HAP-1 (cell line): ENCODE measurements at regions not wholly inside any gene's neighbourhood (a gene's known extent, or its start where the extent isn't known, plus 50 kb on each side); places are given as distances from the start of the nearest gene placed in this dataset.
A peak's percentile ranks its signal among the peaks of the same experiment; 100 is the strongest.

Experiments
- DNase-seq, 2 experiments: peaks; one replicate each; pipeline ENCODE4 v3.0.0-alpha.2; 2016 to 2020; ENCODE audit warnings: low spot score in 2 of 2
- H3K27me3 ChIP-seq: fragments of 250-450 bp; sonication (Bioruptor Pico); 2 replicates; pipeline ENCODE4 v1.5.1; 2020; ENCODE audit warnings: low read depth, mild to moderate bottlenecking, moderate library complexity
- H3K36me3 ChIP-seq: fragments of 250-450 bp; sonication (Bioruptor Pico); replicated peaks from 2 replicates; pipeline ENCODE4 v1.5.1; 2020; ENCODE audit warnings: mild to moderate bottlenecking
- H3K4me1 ChIP-seq: fragments of 250-450 bp; sonication (Bioruptor Pico); 2 replicates; pipeline ENCODE4 v1.5.1; 2020; ENCODE audit warnings: mild to moderate bottlenecking
- H3K4me3 ChIP-seq: fragments of 250-450 bp; sonication (Bioruptor Pico); 2 replicates; pipeline ENCODE4 v1.5.1; 2020; ENCODE audit warnings: mild to moderate bottlenecking, moderate library complexity
- H3K9me3 ChIP-seq: fragments of 250-450 bp; sonication (Bioruptor Pico); 2 replicates; pipeline ENCODE4 v1.5.1; 2020; ENCODE audit warnings: mild to moderate bottlenecking, moderate library complexity
- in situ Hi-C: fragments of 300-500 bp; cut with MboI; formaldehyde crosslinking; loops from 3 replicates; pipeline ENCODE4 v1.14.3; 2020; ENCODE audit warnings: low sequenced_read_pairs, inconsistent platforms, mixed read lengths

GRCh38 chr2:128402911-128403670 lies 84.4 kb upstream of the HS6ST1 start:
- Histone ChIP-seq H3K4me1 (peaks cover 23% of the 10 kb centered on the region), H3K27me3 (no peaks in the 10 kb centered on the region), H3K4me3 (no peak overlapping the region), H3K9me3 (no peaks in the 10 kb centered on the region), H3K36me3 (no peaks in the 10 kb centered on the region)
- no peak for DNase-seq
- in situ Hi-C loops, result no loop called here

- Histone ChIP-seq H3K36me3 (no peaks in the 10 kb centered on the region), H3K27me3 (no peaks in the 10 kb centered on the region), H3K4me3 (no peak overlapping the region), H3K4me1 (peaks cover 23% of the 10 kb centered on the region), H3K9me3 (no peaks in the 10 kb centered on the region)
- in situ Hi-C loops, result no loop called here
- no peak for DNase-seq
Observed at GRCh38 chr2:128403814-128404708, 85.4 kb upstream of the HS6ST1 start.

- Histone ChIP-seq H3K9me3 (no peaks in the 10 kb centered on the region), H3K36me3 (no peaks in the 10 kb centered on the region), H3K4me3 (no peak overlapping the region), H3K27me3 (no peaks in the 10 kb centered on the region), H3K4me1 (peaks cover 23% of the 10 kb centered on the region)
- DNase-seq, result no peak
- in situ Hi-C loops, result no loop called here
Observed at GRCh38 chr2:128404709-128405466, 86.2 kb upstream of the HS6ST1 start.

- no peak overlapping the region for H3K4me3 ChIP-seq
- DNase-seq, result no peak
- in situ Hi-C loops, result no loop called here
- no peaks in the 10 kb centered on the region for H3K36me3 ChIP-seq
- H3K27me3 ChIP-seq, result no peaks in the 10 kb centered on the region
- no peaks in the 10 kb centered on the region for H3K9me3 ChIP-seq
- H3K4me1 ChIP-seq, result peaks cover 23% of the 10 kb centered on the region
Observed at GRCh38 chr2:128405467-128405900, 86.8 kb upstream of the HS6ST1 start.

- Histone ChIP-seq H3K4me1 (peaks cover 23% of the 10 kb centered on the region), H3K27me3 (no peaks in the 10 kb centered on the region), H3K4me3 (no peak overlapping the region), H3K36me3 (no peaks in the 10 kb centered on the region), H3K9me3 (no peaks in the 10 kb centered on the region)
- DNase-seq, result peak in 1 of 2 experiments; percentile 42
- in situ Hi-C loops, result no loop called here
Observed at GRCh38 chr2:128405981-128406613, 87.4 kb upstream of the HS6ST1 start.

- H3K36me3 ChIP-seq, result no peaks in the 10 kb centered on the region
- peak; percentile 36 to 57 for DNase-seq
- H3K4me3 ChIP-seq, result no peak overlapping the region
- no peaks in the 10 kb centered on the region for H3K27me3 ChIP-seq
- no peaks in the 10 kb centered on the region for H3K9me3 ChIP-seq
- peaks cover 23% of the 10 kb centered on the region for H3K4me1 ChIP-seq
- in situ Hi-C loops, result no loop called here
Observed at GRCh38 chr2:128406736-128407554, 88.3 kb upstream of the HS6ST1 start.

GRCh38 chr2:128408349-128409305 lies 90.0 kb upstream of the HS6ST1 start:
- peaks cover 17% of the 10 kb centered on the region for H3K4me1 ChIP-seq
- H3K27me3 ChIP-seq, result no peaks in the 10 kb centered on the region
- in situ Hi-C loops, result no loop called here
- H3K9me3 ChIP-seq, result no peaks in the 10 kb centered on the region
- H3K36me3 ChIP-seq, result no peaks in the 10 kb centered on the region
- no peak overlapping the region for H3K4me3 ChIP-seq
- no peak for DNase-seq

GRCh38 chr2:128409326-128410034 lies 90.8 kb upstream of the HS6ST1 start:
- no peak for DNase-seq
- in situ Hi-C loops, result no loop called here
- no peak overlapping the region for H3K4me3 ChIP-seq
- peaks cover 15% of the 10 kb centered on the region for H3K4me1 ChIP-seq
- H3K9me3 ChIP-seq, result no peaks in the 10 kb centered on the region
- H3K27me3 ChIP-seq, result no peaks in the 10 kb centered on the region
- no peaks in the 10 kb centered on the region for H3K36me3 ChIP-seq

- no peaks in the 10 kb centered on the region for H3K9me3 ChIP-seq
- in situ Hi-C loops, result no loop called here
- H3K36me3 ChIP-seq, result no peaks in the 10 kb centered on the region
- peaks cover 15% of the 10 kb centered on the region for H3K4me1 ChIP-seq
- DNase-seq, result no peak
- no peaks in the 10 kb centered on the region for H3K27me3 ChIP-seq
- no peak overlapping the region for H3K4me3 ChIP-seq
Observed at GRCh38 chr2:128410035-128410757, 91.5 kb upstream of the HS6ST1 start.

- no peak for DNase-seq
- in situ Hi-C loops, result no loop called here
- Histone ChIP-seq H3K27me3 (no peaks in the 10 kb centered on the region), H3K9me3 (no peaks in the 10 kb centered on the region), H3K36me3 (no peaks in the 10 kb centered on the region), H3K4me1 (peaks cover 14% of the 10 kb centered on the region), H3K4me3 (no peak overlapping the region)
Observed at GRCh38 chr2:128410758-128411215, 92.1 kb upstream of the HS6ST1 start.

- Histone ChIP-seq H3K36me3 (no peaks in the 10 kb centered on the region), H3K4me3 (no peak overlapping the region), H3K4me1 (peaks cover 7% of the 10 kb centered on the region), H3K27me3 (no peaks in the 10 kb centered on the region), H3K9me3 (no peaks in the 10 kb centered on the region)
- DNase-seq, result no peak
- in situ Hi-C loops, result no loop called here
Observed at GRCh38 chr2:128411431-128411830, 92.8 kb upstream of the HS6ST1 start.
